Activated CD4-positive, alpha-beta memory T cell treated with anti-CD3 and anti-CD28 coated beads, Interleukin-2, amount 10 ng/mL, durations not matched to agents 7 days and 5 days (primary cell): ENCODE measurements at regions not wholly inside any gene's neighbourhood (a gene's known extent, or its start where the extent isn't known, plus 50 kb on each side); places are given as distances from the start of the nearest gene placed in this dataset.

Experiments
- CTCF ChIA-PET: fragments of 350-600 bp; sonication (Branson Sonifier 250); formaldehyde crosslinking; loops from one replicate; lab custom pipeline; 2021; ENCODE audit warnings: antibody characterized with exemption, inconsistent platforms; lab: Charles Lee
- POLR2A ChIA-PET: fragments of 350-600 bp; sonication (Branson Sonifier 250); formaldehyde crosslinking; loops from one replicate; lab custom pipeline; 2021; ENCODE audit warnings: antibody characterized with exemption; lab: Charles Lee
- DNase-seq: peaks from one replicate; pipeline ENCODE4 v3.0.0-alpha.2; 2020
- H3K27ac Mint-ChIP-seq: one replicate; pipeline ENCODE4 v1.8.0; 2021; ENCODE audit warnings: mild to moderate bottlenecking, mixed read lengths
- H3K27me3 Mint-ChIP-seq: one replicate; pipeline ENCODE4 v1.8.0; 2021; ENCODE audit warnings: mixed read lengths
- H3K36me3 Mint-ChIP-seq: one replicate; pipeline ENCODE4 v1.8.0; 2021; ENCODE audit warnings: low read depth, mixed read lengths
- H3K4me1 Mint-ChIP-seq: one replicate; pipeline ENCODE4 v1.8.0; 2021; ENCODE audit warnings: mixed read lengths
- H3K4me3 Mint-ChIP-seq: one replicate; pipeline ENCODE4 v1.8.0; 2021; ENCODE audit warnings: mild to moderate bottlenecking, mixed read lengths
- H3K9me3 Mint-ChIP-seq: one replicate; pipeline ENCODE4 v1.8.0; 2021; ENCODE audit warnings: mixed read lengths

DNA sequence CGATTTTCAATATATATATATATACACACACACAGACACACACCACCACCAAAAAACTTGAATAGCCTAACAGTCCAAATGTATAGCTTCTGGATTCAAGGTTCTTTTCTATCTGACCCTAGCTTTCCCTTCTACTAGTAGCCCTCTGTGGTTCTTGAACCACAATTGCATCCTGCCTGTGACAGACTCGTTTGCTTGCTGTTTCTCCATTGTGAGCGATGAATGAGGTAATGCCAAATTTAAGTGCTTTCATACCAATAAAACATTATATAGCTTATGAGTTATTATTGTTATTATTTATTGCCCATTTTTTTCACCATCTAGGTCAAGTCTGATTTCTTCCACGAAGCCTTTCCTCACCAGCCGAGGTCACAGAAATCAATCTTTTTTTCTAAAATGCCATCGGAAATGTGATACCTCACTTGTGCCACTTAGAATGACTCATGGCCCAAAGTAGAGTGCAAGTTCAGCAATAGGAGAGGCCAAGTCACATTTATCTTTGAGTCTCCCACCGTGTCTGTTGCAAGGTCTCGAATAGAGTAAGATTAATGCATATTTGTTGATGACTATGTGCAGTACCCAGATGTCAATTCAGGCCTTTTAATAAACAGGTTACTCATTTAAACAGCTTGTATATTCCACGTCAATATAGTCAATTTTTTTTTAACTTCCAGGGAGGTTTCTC, 1015.8 kb upstream of the SEL1L start:
- peaks cover 15% of the 10 kb centered on the region for H3K9me3 Mint-ChIP-seq
- H3K4me1 Mint-ChIP-seq: no peaks in the 10 kb centered on the region
- no peaks in the 10 kb centered on the region for H3K27me3 Mint-ChIP-seq
- DNase-seq: no peak
- H3K36me3 Mint-ChIP-seq: no peaks in the 10 kb centered on the region
- H3K4me3 Mint-ChIP-seq: no peak overlapping the region
- ChIA-PET POLR2A (no interaction called here), CTCF (no interaction called here)
- no peak overlapping the region for H3K27ac Mint-ChIP-seq

DNA sequence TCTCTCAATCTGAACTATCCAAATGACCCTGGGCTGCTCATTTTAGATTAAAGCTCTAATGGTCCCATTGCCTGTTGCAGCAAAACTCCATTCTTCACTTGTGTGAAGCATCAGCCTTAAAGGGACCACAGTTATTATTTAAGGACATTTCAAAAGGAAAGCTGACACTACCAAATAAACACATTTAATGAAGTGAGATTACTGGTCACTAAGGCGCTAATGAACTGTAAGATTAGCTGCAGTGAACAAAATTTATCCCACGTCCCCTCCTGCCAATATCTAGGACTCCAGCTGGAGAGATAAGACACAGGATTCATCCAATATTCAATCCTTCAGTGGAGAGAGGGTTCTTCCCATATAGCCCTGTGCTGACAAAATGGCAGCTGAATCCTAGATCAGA, 1029.2 kb upstream of the SEL1L start:
- H3K4me1 Mint-ChIP-seq: no peaks in the 10 kb centered on the region
- H3K9me3 Mint-ChIP-seq: peaks cover 14% of the 10 kb centered on the region
- no peak for DNase-seq
- H3K27ac Mint-ChIP-seq: no peak overlapping the region
- ChIA-PET POLR2A (no interaction called here), CTCF (no interaction called here)
- no peak overlapping the region for H3K4me3 Mint-ChIP-seq
- H3K36me3 Mint-ChIP-seq: no peaks in the 10 kb centered on the region
- no peaks in the 10 kb centered on the region for H3K27me3 Mint-ChIP-seq

DNA sequence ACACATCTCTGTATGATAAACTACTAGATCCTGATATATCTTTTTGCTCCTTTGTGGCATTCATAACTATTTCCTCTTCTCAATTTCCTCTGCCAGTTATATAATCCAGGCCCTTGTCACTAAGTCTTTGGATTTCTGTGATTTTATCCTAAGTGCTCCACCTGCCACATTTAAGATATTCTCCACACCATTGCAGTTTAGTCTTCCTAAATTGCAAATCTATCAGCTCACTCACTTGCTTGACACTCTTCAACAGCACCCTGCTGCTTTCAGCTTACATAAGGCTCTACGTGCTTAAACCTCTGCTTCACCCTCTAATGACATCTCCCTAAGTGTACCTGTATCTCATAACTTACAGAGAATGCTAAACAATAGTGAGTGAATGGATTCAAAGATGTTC, 1032.2 kb upstream of the SEL1L start:
- CTCF ChIA-PET: no interaction called here
- H3K27me3 Mint-ChIP-seq: no peaks in the 10 kb centered on the region
- POLR2A ChIA-PET: no interaction called here
- H3K27ac Mint-ChIP-seq: no peak overlapping the region
- H3K36me3 Mint-ChIP-seq: no peaks in the 10 kb centered on the region
- DNase-seq: no peak
- no peak overlapping the region for H3K4me3 Mint-ChIP-seq
- peaks cover 16% of the 10 kb centered on the region for H3K9me3 Mint-ChIP-seq
- H3K4me1 Mint-ChIP-seq: no peaks in the 10 kb centered on the region

DNA sequence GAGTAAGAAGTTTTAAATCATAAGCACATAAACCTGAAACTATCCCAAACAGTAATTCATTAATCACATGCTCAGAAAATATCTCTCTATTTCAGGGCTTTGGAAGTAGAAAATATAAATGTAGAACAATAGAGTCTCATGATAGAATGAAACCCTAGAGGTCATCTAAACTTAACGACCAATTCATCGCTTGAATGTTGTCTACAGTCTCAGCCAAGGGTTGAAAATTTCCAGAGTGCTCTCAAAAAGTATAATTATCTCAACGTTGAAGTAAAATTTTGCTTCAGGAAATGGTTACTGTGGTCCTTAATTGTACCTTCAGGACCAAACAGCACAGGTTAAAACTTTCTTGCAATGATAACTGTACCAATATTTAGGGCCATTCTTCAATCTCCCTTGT, 1053.6 kb upstream of the SEL1L start:
- ChIA-PET POLR2A (no interaction called here), CTCF (no interaction called here)
- H3K9me3 Mint-ChIP-seq: peaks cover 5% of the 10 kb centered on the region

DNA sequence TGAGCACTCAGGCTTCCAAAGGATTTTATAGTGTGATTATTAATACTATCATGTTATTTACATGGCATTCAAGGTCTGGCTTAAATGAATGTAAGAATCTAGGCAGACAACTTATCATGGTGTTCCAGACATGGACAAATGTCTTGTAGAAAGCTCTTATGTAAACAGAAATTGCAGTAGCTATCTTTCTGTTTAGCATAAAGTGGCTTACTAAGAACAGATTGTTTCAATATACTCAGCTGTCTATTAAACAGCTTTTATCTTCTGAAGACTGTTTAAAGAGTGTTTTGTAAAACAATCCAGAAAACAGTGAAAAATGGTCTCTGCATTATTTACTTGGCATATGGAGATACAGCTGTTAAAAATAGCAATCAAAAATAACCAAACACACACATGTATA, 1061.8 kb upstream of the SEL1L start:
- Mint-ChIP-seq H3K9me3 (peaks cover 2% of the 10 kb centered on the region), H3K36me3 (no peaks in the 10 kb centered on the region), H3K4me3 (no peak overlapping the region), H3K27me3 (no peaks in the 10 kb centered on the region), H3K27ac (no peak overlapping the region), H3K4me1 (no peaks in the 10 kb centered on the region)
- DNase-seq: no peak
- ChIA-PET CTCF (no interaction called here), POLR2A (no interaction called here)

More for the DNA sequence above, 1053.6 kb upstream of the SEL1L start:
- H3K27me3 Mint-ChIP-seq: no peaks in the 10 kb centered on the region
- H3K4me1 Mint-ChIP-seq: no peaks in the 10 kb centered on the region
- no peak overlapping the region for H3K4me3 Mint-ChIP-seq
- no peak for DNase-seq
- no peak overlapping the region for H3K27ac Mint-ChIP-seq
- no peaks in the 10 kb centered on the region for H3K36me3 Mint-ChIP-seq

DNA sequence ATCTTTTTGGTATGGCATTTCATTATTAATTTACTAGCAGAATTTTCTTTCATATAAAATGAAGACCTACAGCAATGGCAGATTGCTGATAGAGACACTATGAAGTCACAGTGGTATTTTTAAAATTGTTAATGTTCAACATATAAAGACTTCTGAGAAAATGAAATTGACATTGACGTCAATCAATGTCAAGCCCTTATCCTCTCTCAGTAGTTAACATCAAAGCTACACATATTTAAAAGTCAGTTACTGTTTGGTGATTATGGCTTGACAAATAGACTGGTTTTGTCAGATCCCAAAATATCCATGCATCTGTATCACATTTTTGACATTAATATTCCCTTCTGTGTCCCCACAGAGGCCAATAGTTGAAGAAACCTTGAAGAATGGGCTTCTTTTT, 1069.1 kb upstream of the SEL1L start:
- DNase-seq: no peak
- Mint-ChIP-seq H3K27me3 (no peaks in the 10 kb centered on the region), H3K4me3 (no peak overlapping the region), H3K27ac (no peak overlapping the region), H3K36me3 (no peaks in the 10 kb centered on the region), H3K9me3 (peaks cover 12% of the 10 kb centered on the region), H3K4me1 (no peaks in the 10 kb centered on the region)
- ChIA-PET CTCF (no interaction called here), POLR2A (no interaction called here)

DNA sequence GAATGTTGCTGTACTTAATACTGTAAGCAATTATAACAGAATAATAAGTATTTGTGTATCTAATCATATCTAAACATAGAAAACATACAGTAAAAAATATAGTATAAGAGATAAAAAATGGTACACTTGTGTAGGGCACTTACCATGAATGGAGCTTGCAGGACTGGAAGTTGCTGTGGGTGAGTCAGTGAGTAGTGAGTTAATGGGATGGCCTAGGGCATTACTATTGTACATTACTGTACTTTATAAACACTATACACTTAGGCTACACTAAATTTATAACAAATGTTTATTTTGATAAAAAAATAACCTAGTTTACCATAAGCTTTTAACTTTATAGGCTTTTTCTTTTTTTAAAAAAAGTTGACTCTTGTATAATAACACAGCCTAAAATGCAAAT, 1071.2 kb upstream of the SEL1L start:
- Mint-ChIP-seq H3K27ac (no peak overlapping the region), H3K4me1 (no peaks in the 10 kb centered on the region), H3K9me3 (peaks cover 14% of the 10 kb centered on the region), H3K4me3 (no peak overlapping the region), H3K27me3 (no peaks in the 10 kb centered on the region), H3K36me3 (no peaks in the 10 kb centered on the region)
- DNase-seq: no peak
- ChIA-PET POLR2A (no interaction called here), CTCF (no interaction called here)

DNA sequence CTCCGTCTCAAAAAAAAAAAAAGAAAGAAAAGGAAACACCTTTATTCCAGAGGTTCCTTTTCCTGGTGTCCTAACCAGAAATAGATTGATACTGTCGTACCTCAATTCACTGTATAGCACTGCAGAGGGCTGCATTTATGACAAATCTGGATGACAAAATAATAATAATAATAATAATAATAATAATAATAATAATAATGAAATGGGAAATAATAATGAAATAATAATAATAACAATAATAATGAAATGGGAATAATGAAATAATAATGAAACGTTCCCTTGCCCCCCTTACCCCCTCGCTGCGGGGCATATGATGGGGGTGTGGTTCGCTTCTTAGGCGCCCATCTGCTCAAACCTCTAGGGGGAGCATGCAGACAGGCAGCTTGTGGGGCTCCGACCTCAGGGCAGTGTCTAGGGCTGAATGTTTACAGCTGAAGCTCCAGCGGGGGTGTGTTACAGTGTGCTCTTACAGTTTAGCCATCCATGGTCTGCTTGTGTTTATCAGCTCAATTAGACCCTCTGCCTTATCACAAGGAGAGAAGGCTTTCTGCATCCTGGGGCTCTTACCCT, 1088.3 kb upstream of the SEL1L start:
- H3K36me3 Mint-ChIP-seq: no peaks in the 10 kb centered on the region
- DNase-seq: no peak
- H3K27ac Mint-ChIP-seq: no peak overlapping the region
- H3K27me3 Mint-ChIP-seq: no peaks in the 10 kb centered on the region
- ChIA-PET CTCF (no interaction called here), POLR2A (no interaction called here)
- H3K4me3 Mint-ChIP-seq: no peak overlapping the region
- no peaks in the 10 kb centered on the region for H3K4me1 Mint-ChIP-seq
- H3K9me3 Mint-ChIP-seq: peaks cover 12% of the 10 kb centered on the region

DNA sequence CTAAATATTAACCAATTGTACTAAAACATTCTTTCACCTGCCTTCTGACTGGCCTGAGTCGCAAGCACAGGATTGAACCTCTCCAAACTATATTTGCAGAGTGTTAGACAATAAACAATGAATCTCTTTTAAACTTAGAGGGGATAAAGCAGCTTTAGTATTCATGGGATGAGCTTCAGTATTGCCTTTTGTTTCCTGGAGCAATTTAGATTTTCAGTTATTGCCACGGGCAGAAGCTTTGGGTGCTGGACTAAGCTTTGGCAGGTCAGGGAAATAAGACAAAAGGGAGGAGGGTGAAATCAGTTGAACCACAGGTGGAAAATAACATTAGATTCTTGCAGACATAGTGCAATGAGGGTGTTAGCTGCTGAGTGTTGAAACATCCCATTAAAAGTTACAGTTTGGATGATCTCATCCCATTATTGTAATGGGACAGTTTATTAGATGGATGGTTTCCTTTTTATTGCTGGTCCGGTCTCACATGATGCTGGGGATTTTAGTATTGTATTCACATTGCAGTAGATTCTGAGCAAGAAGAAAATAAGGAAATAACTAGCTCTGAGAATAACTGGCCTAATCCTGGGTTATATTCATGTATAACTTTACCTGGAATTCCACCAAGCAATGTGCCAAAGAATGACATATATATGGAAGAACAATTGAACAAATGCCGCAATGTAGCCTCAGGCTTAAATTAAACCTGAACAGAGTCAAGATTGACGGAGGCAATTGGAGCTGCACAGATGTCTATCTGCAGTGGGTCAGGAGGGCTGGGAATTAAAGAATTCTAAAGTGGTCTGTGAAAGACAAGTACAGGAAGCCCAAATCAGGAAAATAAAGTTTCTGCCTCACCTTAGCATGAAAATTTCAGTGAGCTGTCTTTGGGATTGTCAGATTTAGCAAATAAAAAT, 1092.8 kb upstream of the SEL1L start:
- CTCF ChIA-PET: no interaction called here

DNA sequence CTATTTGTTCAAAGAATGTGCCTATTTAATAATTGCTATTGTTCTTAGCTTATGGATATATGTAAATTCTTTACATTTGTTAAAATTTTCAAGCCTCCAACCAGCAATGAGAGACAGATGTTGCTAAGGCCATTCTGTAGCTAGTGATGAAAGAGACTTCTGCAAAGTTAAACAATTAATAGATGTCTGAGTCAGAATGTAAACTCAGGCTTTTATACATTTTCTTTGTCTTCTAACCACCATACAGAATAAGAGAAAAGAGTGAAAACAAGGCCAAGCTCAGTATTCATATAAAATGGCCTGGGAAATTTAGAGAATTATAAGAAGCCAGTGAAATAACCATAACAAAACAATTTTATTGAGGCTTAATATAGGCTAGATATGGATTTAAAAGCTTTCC, 1102.3 kb upstream of the SEL1L start:
- DNase-seq: no peak
- Mint-ChIP-seq H3K36me3 (no peaks in the 10 kb centered on the region), H3K27me3 (no peaks in the 10 kb centered on the region), H3K27ac (no peak overlapping the region), H3K4me1 (no peaks in the 10 kb centered on the region), H3K4me3 (no peak overlapping the region), H3K9me3 (peaks cover 3% of the 10 kb centered on the region)
- CTCF ChIA-PET: no interaction called here
- POLR2A ChIA-PET: no interaction called here

More for the DNA sequence above, 1092.8 kb upstream of the SEL1L start:
- no peak overlapping the region for H3K4me3 Mint-ChIP-seq
- DNase-seq: no peak
- no peaks in the 10 kb centered on the region for H3K27me3 Mint-ChIP-seq
- no peaks in the 10 kb centered on the region for H3K4me1 Mint-ChIP-seq
- H3K9me3 Mint-ChIP-seq: peaks cover 18% of the 10 kb centered on the region
- no peak overlapping the region for H3K27ac Mint-ChIP-seq
- POLR2A ChIA-PET: no interaction called here
- H3K36me3 Mint-ChIP-seq: no peaks in the 10 kb centered on the region

DNA sequence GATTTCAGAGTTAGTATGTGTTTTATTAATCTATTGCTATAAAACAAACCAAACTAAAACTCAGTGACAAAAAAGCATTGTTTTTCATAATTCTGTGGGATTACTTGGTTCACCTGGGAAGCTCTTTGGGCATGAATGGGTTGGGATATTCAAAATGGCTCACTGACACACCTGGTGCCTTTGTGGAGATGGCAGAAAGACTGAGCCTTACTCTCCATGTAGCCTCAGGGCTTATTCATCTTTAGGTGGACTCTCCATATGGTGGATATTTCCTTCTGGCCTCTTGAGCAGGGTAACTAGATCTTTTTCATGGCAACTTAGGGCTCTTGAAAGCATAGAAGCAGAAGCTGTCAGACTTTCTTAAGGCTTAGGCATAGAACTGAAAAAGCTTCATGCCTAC, 1102.8 kb upstream of the SEL1L start:
- no peaks in the 10 kb centered on the region for H3K4me1 Mint-ChIP-seq
- no peaks in the 10 kb centered on the region for H3K27me3 Mint-ChIP-seq
- POLR2A ChIA-PET: no interaction called here
- CTCF ChIA-PET: no interaction called here
- no peak overlapping the region for H3K27ac Mint-ChIP-seq
- H3K36me3 Mint-ChIP-seq: no peaks in the 10 kb centered on the region
- H3K4me3 Mint-ChIP-seq: no peak overlapping the region
- H3K9me3 Mint-ChIP-seq: peaks cover 4% of the 10 kb centered on the region
- no peak for DNase-seq

DNA sequence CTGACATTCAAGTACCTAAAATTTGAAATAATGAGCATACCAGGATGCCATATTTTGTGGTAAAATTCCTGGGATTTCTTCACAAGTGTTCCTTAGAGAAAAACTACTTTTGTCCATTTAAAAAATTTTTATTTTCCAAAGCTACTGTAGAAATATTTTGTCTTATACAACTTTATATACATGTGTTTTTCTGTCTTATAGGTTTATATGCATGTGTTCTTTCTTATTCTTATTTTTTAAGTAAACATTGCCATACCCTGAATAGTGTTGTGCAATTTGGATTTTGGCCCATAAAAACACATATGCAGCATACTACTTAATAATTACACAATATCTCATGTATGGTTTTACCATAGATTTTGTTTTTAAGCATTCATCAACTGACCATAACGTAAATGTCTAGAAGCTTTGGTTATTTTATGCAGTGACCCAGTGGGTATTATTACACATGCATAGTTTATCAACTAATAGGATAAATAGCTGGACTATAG, 1107.4 kb upstream of the SEL1L start:
- ChIA-PET CTCF (no interaction called here), POLR2A (no interaction called here)
- no peaks in the 10 kb centered on the region for H3K36me3 Mint-ChIP-seq
- H3K27ac Mint-ChIP-seq: no peak overlapping the region
- no peak overlapping the region for H3K4me3 Mint-ChIP-seq
- H3K9me3 Mint-ChIP-seq: peaks cover 7% of the 10 kb centered on the region
- no peaks in the 10 kb centered on the region for H3K27me3 Mint-ChIP-seq
- no peaks in the 10 kb centered on the region for H3K4me1 Mint-ChIP-seq
- no peak for DNase-seq

DNA sequence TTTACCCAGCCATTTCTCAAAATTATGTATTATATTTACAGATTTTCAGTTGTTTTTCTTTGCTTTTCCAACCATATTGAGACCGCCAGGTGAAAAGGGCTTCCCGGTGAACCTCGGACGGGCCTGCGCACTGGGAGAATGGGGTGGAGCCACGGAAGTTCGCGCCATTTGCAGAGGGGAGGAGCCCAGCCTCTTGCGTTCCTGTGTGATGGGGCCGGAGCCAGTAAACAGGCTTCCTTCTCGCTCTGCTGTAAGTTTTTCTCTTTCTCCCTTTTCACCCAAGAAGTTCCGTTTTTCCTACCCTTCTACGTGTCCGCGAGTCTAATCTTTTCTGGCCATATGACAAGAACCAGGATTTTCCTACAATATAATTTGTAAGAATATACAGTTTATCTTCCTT, 1108.8 kb upstream of the SEL1L start:
- ChIA-PET CTCF (no interaction called here), POLR2A (no interaction called here)
- Mint-ChIP-seq H3K36me3 (no peaks in the 10 kb centered on the region), H3K27me3 (no peaks in the 10 kb centered on the region), H3K9me3 (peaks cover 7% of the 10 kb centered on the region), H3K4me1 (no peaks in the 10 kb centered on the region), H3K4me3 (peak overlapping the region; percentile 49), H3K27ac (no peak overlapping the region)
- DNase-seq: no peak
